K562 (cell line): ENCODE measurements at regions not wholly inside any gene's neighbourhood (a gene's known extent, or its start where the extent isn't known, plus 50 kb on each side); places are given as distances from the start of the nearest gene placed in this dataset.
A peak's percentile ranks its signal among the peaks of the same experiment; 100 is the strongest.

Experiments
- ATAC-seq: fragments of 200-7000 bp; cut with Tn5 transposase; 3 replicates; pipeline ENCODE4 v1.9.1; 2020; ENCODE audit warnings: moderate library complexity
- BruUV-seq: library from RNA; stranded (reverse); fragments of 400-500 nt; replicated peaks from 2 replicates; lab custom pipeline; 2021; lab: Mats Ljungman, UMichigan
- CTCF ChIA-PET: fragments of 300-600 bp; formaldehyde crosslinking; extraction: SDS; loops from one replicate; lab custom pipeline; 2021; ENCODE audit warnings: low intra/inter-chr PET ratio; lab: Yijun Ruan, JAX
- POLR2A ChIA-PET: fragments of 300-600, 350-650 bp; sonication (Branson Sonifier 250); formaldehyde crosslinking; extraction: SDS; loops from one replicate; lab custom pipeline; 2021; ENCODE audit warnings: antibody characterized with exemption, inconsistent platforms; lab: Yijun Ruan, JAX
- DNase-seq, 4 experiments: peaks; one replicate each; pipeline versions ENCODE4 v3.0.0 to v3.0.0-alpha.2; 2011 to 2018; ENCODE audit warnings: low spot score in 3 of 4, mixed read lengths in 3 of 4; ENCODE audit errors: extremely low read depth in 1 of 4
- FAIRE-seq: peaks from 2 replicates; lab custom pipeline; 2011; peaks lifted over from hg19 to GRCh38; lab: Jason Lieb, UNC
- H2AFZ ChIP-seq: 2 replicates; pipeline ENCODE4 v1.6.0; 2011; ENCODE audit warnings: low read depth, low read length, control low read depth, inconsistent platforms
- H3K27ac ChIP-seq: fragments of 200-600 bp; 3 replicates; pipeline ENCODE4 v1.8.0; 2011; ENCODE audit warnings: low read depth, mild to moderate bottlenecking, control low read depth, inconsistent platforms, low read length, moderate library complexity, mixed read lengths; ENCODE audit errors: extremely low read depth
- H3K27me3 ChIP-seq, 2 experiments: fragments of 300-600 bp in 1 of 2; 2 replicates in 1 of 2; 3 replicates in 1 of 2; pipeline versions ENCODE4 v1.6.0 to v1.8.0; 2011; ENCODE audit warnings: inconsistent platforms in 2 of 2, low read length in 2 of 2, mild to moderate bottlenecking in 1 of 2, mixed read lengths in 1 of 2, moderate library complexity in 1 of 2; ENCODE audit not compliant: control insufficient read depth in 2 of 2, insufficient read depth in 2 of 2
- H3K36me3 ChIP-seq: fragments of 300-600 bp; 3 replicates; pipeline ENCODE4 v1.8.0; 2011; ENCODE audit warnings: mild to moderate bottlenecking, low read length, inconsistent platforms; ENCODE audit not compliant: control insufficient read depth, insufficient read depth
- H3K4me1 ChIP-seq, 2 experiments: fragments of 200-600 bp in 1 of 2; replicated peaks in 1 of 2; 2 replicates in 1 of 2; 3 replicates in 1 of 2; pipeline versions ENCODE4 v1.5.1 to v1.8.0; 2011; ENCODE audit warnings: inconsistent platforms in 2 of 2, low read length in 2 of 2, mild to moderate bottlenecking in 1 of 2, mixed read lengths in 1 of 2, moderate library complexity in 1 of 2; ENCODE audit not compliant: control insufficient read depth in 2 of 2, insufficient read depth in 2 of 2
- H3K4me2 ChIP-seq: 2 replicates; pipeline ENCODE4 v1.6.1; 2011; ENCODE audit warnings: low read length, control low read depth, inconsistent platforms, mixed read lengths; ENCODE audit not compliant: insufficient read depth
- H3K4me3 ChIP-seq: fragments of 200-600 bp; sonication (generic), shearing (Covaris generic); 2 replicates; pipeline ENCODE4 v1.5.1; 2016; ENCODE audit warnings: control low read depth, inconsistent platforms
- H3K79me2 ChIP-seq: fragments of 200-600 bp; 3 replicates; pipeline ENCODE4 v1.8.0; 2011; ENCODE audit warnings: low read length, inconsistent platforms; ENCODE audit not compliant: control insufficient read depth, insufficient read depth
- H3K9ac ChIP-seq, 2 experiments: 2 replicates each; pipeline versions ENCODE4 v1.6.0 to v1.6.1; 2011; ENCODE audit warnings: low read depth in 2 of 2, low read length in 2 of 2, control low read depth in 1 of 2, inconsistent platforms in 1 of 2, mild to moderate bottlenecking in 1 of 2, mixed read lengths in 1 of 2; ENCODE audit not compliant: insufficient read depth in 1 of 2
- H3K9me1 ChIP-seq: one replicate; pipeline ENCODE4 v1.6.0; 2011; ENCODE audit warnings: inconsistent platforms, mild to moderate bottlenecking, low read length, moderate library complexity; ENCODE audit not compliant: control insufficient read depth, insufficient read depth
- H3K9me3 ChIP-seq: replicated peaks from 2 replicates; pipeline ENCODE4 v1.5.1; 2011; ENCODE audit warnings: low read depth, low read length, inconsistent platforms; ENCODE audit not compliant: control insufficient read depth, insufficient read depth
- H4K20me1 ChIP-seq: replicated peaks from 2 replicates; pipeline ENCODE4 v1.6.1; 2011; ENCODE audit warnings: low read length, inconsistent platforms, mixed read lengths; ENCODE audit not compliant: control insufficient read depth, insufficient read depth
- ARID2 ChIP-seq: fragments of 450-650 bp; IDR thresholded peaks from 2 replicates; pipeline ENCODE4 v1.6.1; 2017; ENCODE audit warnings: antibody characterized with exemption, mild to moderate bottlenecking
- CHAMP1 ChIP-seq: fragments of 450-650 bp; IDR thresholded peaks from 2 replicates; pipeline ENCODE4 v1.6.1; 2016; ENCODE audit warnings: mild to moderate bottlenecking
- CLOCK ChIP-seq: fragments of 250-450 bp; sonication (Bioruptor Pico); IDR thresholded peaks from 2 replicates; pipeline ENCODE4 v1.4.0; 2020; ENCODE audit warnings: mild to moderate bottlenecking, moderate library complexity, borderline replicate concordance
- CXXC5 ChIP-seq: fragments of 250-450 bp; sonication (Bioruptor Pico); IDR thresholded peaks from 2 replicates; pipeline ENCODE4 v1.8.0; 2022; ENCODE audit warnings: inconsistent platforms, mild to moderate bottlenecking, moderate library complexity
- GABPB2 ChIP-seq: fragments of 250-450 bp; sonication (Bioruptor Pico); conservative IDR thresholded peaks from 2 replicates; pipeline ENCODE4 v1.5.1; 2021; ENCODE audit warnings: mild to moderate bottlenecking
- GTF2B ChIP-seq: IDR thresholded peaks from 2 replicates; pipeline ENCODE4 v1.6.1; 2011; ENCODE audit not compliant: insufficient read length; ENCODE audit errors: extremely low read depth
- HDAC6 ChIP-seq: IDR thresholded peaks from 2 replicates; pipeline ENCODE4 v1.6.1; 2012; ENCODE audit warnings: low read depth, mild to moderate bottlenecking, control low read depth, inconsistent platforms, low read length, moderate library complexity
- MAFF ChIP-seq: IDR thresholded peaks from 2 replicates; pipeline ENCODE4 v1.6.1; 2012; ENCODE audit warnings: low read length, improper control_type of control experiment
- MBD2 ChIP-seq: sonication (generic); IDR thresholded peaks from 2 replicates; pipeline ENCODE4 v1.6.1; 2016; ENCODE audit warnings: low read depth, borderline replicate concordance
- MCM7 ChIP-seq, 2 experiments: fragments of 450-650 bp; IDR thresholded peaks; 2 replicates each; pipeline ENCODE4 v1.6.1; 2016 to 2018
- PBX2 ChIP-seq, 2 experiments: IDR thresholded peaks in 1 of 2; conservative IDR thresholded peaks in 1 of 2; 2 replicates each; pipeline ENCODE4 v1.6.1; 2016; ENCODE audit warnings: low read depth in 2 of 2, mild to moderate bottlenecking in 1 of 2, missing compliant biosample characterization in 1 of 2, missing genetic modification characterization in 1 of 2, moderate library complexity in 1 of 2
- PRPF4 ChIP-seq: fragments of 200-400 bp; formaldehyde crosslinking; IDR thresholded peaks from one replicate; pipeline ENCODE4 v1.6.1; 2017; ENCODE audit warnings: low read length, low read depth, mild to moderate bottlenecking; ENCODE audit not compliant: insufficient read depth, poor library complexity, severe bottlenecking
- SOX6 ChIP-seq: fragments of 450-650 bp; IDR thresholded peaks from 2 replicates; pipeline ENCODE4 v1.6.1; 2014; ENCODE audit warnings: mild to moderate bottlenecking
- ZNF316 ChIP-seq: fragments of 450-650 bp; IDR thresholded peaks from 2 replicates; pipeline ENCODE4 v1.6.1; 2016
- WGBS: fragments of 100-300 bp; shearing (Covaris generic); methylation state at CpG from one replicate; pipeline ENCODE4 v1.1.6; 2016; ENCODE audit warnings: low coverage, mixed read lengths; ENCODE audit not compliant: insufficient coverage; ENCODE audit errors: missing lambda C conversion rate; 5-methylcytosine and 5-hydroxymethylcytosine counted together
- in situ Hi-C: fragments of 300-500 bp; cut with MboI; formaldehyde crosslinking; loops from 4 replicates; pipeline ENCODE4 v1.15.0; 2018; ENCODE audit warnings: inconsistent platforms, mixed read lengths
- intact Hi-C: fragments of 100-400 bp; cut with micrococcal nuclease; formaldehyde crosslinking; loops from 2 replicates; pipeline ENCODE4 v1.14.2; 2022

- Histone ChIP-seq H2AFZ (peak overlapping the region; percentile 77), H3K79me2 (no peaks in the 10 kb centered on the region), H3K9me1 (no peaks in the 10 kb centered on the region), H3K9me3 (no peaks in the 10 kb centered on the region), H4K20me1 (no peaks in the 10 kb centered on the region), H3K27me3 (no peaks in the 10 kb centered on the region), H3K4me2 (peak overlapping the region; percentile 10; the same call in 1 of the 2 replicates), H3K27ac (peak overlapping the region; percentile 16; the same call in 2 of the 3 replicates), H3K4me3 (no peak overlapping the region), H3K36me3 (no peaks in the 10 kb centered on the region), H3K4me1 (peaks cover 12 to 68% of the 10 kb centered on the region in 2 experiments), H3K9ac (no peak overlapping the region)
- no TSS peak for BruUV-seq
- ATAC-seq (peak; percentile 61), DNase-seq (peak; percentile 39 to 89 (median 66)), FAIRE-seq (peak; percentile 88)
- 0% methylated on average over 4 of the region's 4 CpGs for WGBS
- intact Hi-C loops, result no loop called here
- ChIA-PET CTCF (no interaction called here), POLR2A (interaction anchor here (0.6 to 3.2 kb wide), 3 partner anchors 11 to 142 kb away, joined by 3 to 16 read pairs (median 4); no protein-coding TSS in a partner anchor)
- in situ Hi-C loops, result no loop called here
- TF ChIP-seq HDAC6, result no peak
- TF ChIP-seq MCM7 (IDR thresholded peaks at IDR 0.05), result no peak
- peak; percentile 96 for TF ChIP-seq ZNF316
- 0 out of 2 replicates have a peak, but pooled peaks have one; percentile 21 for TF ChIP-seq MBD2
- TF ChIP-seq CHAMP1, result peak; percentile 68; the same call in 1 of the 2 replicates
- TF ChIP-seq GABPB2, result no peak
- TF ChIP-seq MAFF, result peak; percentile 80
- TF ChIP-seq SOX6, result peak; percentile 55; the same call in 1 of the 2 replicates
- no peak for TF ChIP-seq PBX2 (CRISPR knock-in tag; IDR thresholded peaks at IDR 0.05; ENCODE audit: low read depth)
- TF ChIP-seq PBX2 (tag; conservative IDR thresholded peaks at IDR 0.05; ENCODE audit: low read depth), result peak; percentile 43; the same call in 1 of the 2 replicates
- 0 out of 2 replicates have a peak, but pooled peaks have one; percentile 25 for TF ChIP-seq CXXC5 (CRISPR knock-in tag)
- no peak for TF ChIP-seq ARID2
- TF ChIP-seq GTF2B, result no peak
- TF ChIP-seq PRPF4, result no peak
- no peak for TF ChIP-seq CLOCK (CRISPR knock-in tag)
Measured at GRCh38 chr1:166700696-166701095, 138.6 kb upstream of the POGK start.
